ENCODE measurements at regions not wholly inside any gene's neighbourhood (a gene's known extent, or its start where the extent isn't known, plus 50 kb on each side); places are given as distances from the start of the nearest gene placed in this dataset.
"Not testable (repeated sequence)": the region's sequence is repeated elsewhere in the genome, so short reads cannot be mapped to it uniquely, and the experiment has no call there.

DNA sequence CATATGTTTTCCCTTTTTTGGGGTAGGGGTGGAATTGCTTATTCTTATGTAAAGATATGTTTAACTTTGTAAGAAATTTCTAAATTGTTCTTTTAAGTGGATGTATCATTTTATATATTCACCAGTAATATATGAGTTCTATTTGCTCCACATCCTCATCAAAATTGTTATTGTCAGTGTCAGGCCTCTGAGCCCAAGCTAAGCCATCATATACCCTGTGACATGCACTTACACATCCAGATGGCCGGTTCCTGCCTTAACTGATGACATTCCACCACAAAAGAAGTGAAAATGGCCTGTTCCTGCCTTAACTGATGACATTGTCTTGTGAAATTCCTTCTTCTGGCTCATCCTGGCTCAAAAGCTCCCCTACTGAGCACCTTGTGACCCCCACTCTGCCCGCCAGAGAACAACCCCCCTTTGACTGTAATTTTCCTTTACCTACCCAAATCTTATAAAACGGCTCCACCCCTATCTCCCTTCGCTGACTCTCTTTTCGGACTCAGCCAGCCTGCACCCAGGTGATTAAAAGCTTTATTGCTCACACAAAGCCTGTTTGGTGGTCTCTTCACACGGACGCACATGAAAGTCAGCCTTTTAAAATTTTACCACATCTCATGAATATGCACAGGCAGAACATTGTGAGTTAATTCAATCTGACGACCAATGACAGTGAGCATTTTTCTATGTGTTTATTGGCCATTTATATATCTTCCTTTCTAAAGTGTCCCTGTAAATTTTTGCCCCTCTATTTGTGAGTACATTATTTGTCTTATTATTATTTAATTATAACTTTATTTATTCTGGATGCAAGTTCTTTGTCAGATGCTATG, 176.8 kb downstream of the CDC14C start:
- not testable (repeated sequence) for DNase-seq

DNA sequence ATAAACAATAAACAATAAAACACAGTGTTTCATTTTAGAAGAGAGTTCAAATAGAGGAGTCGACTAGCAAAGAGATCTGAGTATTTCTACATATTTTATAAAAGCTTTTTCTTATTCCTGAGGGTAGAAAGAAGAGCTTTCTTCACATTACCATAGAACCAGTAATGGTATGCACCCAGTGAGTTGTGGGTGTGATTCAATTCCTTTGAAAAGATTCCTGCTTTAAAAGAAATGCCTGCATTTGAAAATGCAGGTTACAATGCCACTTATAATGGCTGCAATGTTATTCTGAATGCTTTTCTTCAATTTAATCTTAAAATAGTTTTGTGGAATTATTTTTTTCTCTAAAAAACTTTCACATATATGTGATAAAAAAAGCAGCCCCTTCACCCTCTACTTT, 178.1 kb downstream of the CDC14C start:
- no peak for DNase-seq

DNA sequence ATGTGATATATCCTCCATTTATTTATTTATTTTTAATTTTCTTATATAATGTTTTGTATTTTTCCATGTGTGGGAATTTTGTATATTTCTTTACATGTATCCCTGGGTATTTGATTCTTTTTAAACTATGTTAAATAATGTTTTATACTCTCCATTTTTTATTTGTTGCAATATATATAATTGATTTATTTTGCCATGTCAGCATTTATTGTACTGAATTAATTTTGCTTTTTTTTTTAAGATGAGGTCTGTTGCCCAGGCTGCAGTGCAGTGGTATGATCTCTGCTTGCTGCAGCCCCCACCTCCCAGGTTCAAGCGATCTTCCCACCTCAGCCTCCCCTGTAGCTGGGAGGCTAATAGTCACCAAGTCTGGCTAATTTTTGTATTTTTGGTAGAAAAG, 187.4 kb downstream of the CDC14C start:
- no peak for DNase-seq

- DNase-seq = no peak
Observed at GRCh38 chr7:49112222-49112621, 187.9 kb downstream of the CDC14C start.

DNA sequence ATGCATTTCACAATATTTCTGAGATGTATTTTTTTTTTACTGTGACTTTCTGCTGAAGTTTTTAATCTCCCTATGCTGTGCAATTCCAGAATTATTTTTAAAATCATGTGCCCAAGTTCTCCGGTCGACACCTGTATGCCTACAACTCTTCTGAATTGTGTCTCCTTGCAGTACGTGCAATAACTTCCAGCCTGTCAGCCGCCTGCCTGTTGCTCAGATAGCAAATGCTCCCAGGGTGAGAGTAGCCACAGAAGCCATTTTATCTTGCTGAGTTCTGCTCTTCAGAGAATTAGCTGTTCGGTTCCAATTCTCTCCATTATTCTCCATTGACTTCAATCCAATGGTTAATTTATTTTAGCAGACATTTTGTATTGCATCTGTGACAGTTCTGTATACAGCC, 188.3 kb downstream of the CDC14C start:
- no peak for DNase-seq

DNA sequence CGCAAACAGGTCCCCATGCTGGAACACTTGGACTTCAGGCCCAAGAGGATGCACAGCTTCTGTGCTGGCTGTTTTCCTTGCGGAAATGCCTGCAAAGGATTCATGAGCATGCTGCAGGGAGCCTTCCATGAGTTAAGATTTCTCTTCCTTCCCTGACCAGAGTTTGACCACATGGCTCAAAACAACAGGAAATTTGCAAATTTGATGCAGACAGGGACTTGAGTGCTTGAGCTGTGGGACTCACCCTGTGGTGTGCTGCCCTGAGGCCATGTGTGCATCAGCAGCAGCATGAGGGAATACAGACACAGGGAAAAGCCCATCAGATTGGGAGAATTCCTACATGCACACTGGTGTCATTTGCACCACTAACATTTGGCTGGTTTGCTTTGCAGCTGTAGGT, 195.4 kb downstream of the CDC14C start:
- DNase-seq = no peak

- no peak for DNase-seq
Observed at GRCh38 chr7:49125246-49125645, 200.9 kb downstream of the CDC14C start.

GRCh38 chr7:49127359-49127913, 203.1 kb downstream of the CDC14C start:
- no peak for DNase-seq

DNA sequence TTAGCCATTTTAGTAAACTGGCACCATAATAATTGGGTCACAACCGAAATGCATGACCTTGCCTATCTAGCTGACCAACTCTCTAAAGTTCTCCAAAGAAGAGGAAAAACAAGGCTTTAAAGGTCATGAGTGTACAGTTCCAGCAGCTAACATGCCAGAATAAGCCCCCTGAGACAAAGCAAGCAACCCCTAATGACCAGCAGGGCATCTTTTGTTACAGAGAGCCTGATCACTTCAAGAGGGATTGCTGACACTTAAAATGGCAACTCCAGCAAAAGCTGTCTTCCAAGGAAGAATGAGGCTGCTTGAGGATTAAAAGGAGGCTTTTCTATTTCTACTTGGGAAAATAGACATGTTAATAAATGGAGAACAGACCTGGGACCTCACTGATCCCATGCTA, 213.6 kb downstream of the CDC14C start:
- no peak for DNase-seq

GRCh38 chr7:49150486-49150885, 226.1 kb downstream of the CDC14C start:
- DNase-seq = no peak

DNA sequence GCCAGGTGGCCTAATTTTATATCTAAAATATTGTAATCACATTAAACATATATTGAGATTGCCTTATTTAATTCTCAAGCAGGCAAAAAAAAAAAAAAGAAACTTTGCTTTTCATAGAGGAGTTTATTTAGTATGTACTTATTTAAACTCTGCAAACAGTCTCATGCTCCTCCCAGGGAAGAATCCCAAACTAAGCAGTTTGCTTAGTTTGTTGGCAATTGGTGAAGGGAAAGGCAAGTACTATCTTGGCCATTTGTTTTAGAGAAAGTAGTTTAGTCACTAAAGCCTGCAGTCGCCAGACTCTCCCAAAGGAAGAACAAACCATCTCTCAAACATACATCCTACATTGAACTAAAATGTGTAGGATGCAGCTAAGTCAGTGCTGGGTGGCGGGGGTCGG, 226.8 kb downstream of the CDC14C start:
- DNase-seq = no peak

GRCh38 chr7:49158321-49158720, 234.0 kb downstream of the CDC14C start:
- DNase-seq = no peak

DNA sequence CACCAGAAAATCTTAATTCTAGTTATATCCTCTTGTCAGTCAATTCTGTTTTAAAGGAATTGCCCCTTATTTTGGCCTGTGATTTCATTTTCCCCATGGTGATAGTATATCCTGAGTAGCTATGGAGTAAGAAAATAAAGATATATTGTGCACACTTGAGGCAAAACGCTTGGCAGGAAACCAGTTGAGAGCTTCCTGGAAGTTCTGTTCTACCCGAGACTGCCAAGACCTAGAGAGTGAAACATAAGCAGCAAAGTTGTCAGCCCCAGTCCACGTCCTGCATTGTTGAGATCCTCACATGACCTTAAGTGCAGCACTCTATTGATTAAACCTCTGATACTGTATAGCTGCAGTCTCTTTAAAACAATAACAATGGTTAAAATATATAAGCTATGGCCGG, 235.2 kb downstream of the CDC14C start:
- DNase-seq = no peak

- no peak for DNase-seq
Observed at GRCh38 chr7:49166441-49166840, 242.1 kb downstream of the CDC14C start.

DNA sequence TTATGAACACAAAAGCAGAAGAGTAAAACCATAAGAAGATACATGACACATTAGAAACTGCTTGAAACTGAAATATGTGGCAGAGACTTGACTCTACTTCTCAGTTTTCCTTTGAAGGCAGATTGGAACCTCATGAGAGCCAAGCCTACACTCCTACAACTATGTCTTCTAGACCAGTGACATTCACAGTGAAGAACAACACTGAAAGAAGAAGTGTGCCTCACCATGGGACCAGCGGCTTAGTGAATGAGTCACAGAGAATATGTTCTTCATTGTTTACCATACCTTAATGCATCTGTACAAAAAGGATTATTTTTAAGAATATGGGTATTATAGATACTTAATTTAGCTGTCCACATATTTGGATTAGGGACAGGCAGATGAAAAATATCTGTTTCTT, 248.3 kb downstream of the CDC14C start:
- no peak for DNase-seq

DNA sequence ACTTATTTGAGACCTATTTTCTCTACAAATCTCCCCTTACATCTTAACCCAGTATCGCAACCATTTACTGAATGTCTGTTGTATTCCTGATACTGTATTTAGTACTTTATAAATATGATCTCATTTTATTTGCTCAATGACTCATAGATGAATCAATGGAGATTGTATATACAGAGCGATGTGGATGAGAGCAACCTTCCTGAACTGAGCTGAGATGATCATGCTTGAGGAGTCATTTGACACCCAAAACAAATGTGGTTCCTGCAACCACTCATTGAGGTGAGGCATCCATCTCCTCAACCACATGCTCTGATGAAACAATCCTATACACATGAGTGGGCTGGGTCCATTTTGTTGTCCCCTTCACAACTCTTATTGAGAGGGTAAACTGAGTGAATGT, 250.0 kb downstream of the CDC14C start:
- DNase-seq = no peak

DNA sequence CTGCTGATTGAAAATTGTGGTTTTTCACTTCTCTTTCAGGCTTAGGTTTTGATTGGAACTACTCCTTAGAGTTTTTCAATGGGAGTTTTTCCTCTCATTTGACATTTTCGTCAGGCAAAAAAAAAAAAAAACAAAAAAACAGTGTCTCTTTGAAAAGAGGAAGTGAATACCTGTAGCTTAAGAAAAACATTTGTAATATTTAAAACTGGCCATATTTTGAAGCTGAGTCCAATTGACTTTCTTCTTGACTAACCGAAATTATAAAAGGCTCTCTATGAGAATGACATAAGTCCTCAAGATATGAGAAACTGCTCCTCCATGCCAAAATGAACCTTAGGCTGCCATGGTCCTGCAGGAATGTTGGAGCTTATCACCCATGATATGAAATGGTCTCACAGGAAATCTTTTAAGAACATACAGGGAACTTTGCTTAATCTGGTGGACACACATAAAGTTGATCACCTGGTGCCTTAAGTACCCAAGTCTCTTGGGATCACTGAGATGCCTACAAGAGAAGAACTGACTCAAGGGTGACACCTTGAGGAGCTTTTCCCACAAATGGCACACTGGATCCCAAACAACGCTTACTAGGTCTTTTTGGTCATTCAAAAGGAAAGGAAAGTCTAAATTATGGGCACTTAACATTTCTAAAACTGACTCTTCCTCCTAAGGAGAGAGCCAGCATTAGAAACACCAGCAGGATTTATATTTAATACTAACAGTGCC, 263.4 kb downstream of the CDC14C start:
- DNase-seq = no peak

GRCh38 chr7:49228426-49229098, 304.2 kb downstream of the CDC14C start:
- DNase-seq = no peak

- no peak for DNase-seq
Observed at GRCh38 chr7:49229246-49229645, 304.9 kb downstream of the CDC14C start.

DNA sequence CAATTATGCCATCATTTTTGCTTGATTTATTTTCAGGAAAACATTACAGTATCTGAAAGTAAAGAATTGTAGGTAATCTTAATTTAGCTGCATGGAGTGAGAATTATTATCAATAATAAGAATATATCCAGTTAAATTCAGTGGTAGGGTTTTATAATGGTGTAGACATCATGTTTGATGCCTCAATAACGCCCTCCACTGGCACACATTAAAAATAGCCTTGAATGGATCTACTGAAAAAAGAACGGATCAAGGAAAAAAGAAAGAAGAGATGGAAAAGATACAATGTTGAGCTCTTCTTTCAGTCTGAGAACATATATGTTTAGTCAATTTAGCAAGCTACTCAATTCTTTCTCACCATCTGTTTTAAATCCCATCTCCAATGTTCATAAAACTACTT, 319.2 kb downstream of the CDC14C start:
- DNase-seq = no peak

GRCh38 chr7:49244543-49244942, 320.2 kb downstream of the CDC14C start:
- DNase-seq = no peak

DNA sequence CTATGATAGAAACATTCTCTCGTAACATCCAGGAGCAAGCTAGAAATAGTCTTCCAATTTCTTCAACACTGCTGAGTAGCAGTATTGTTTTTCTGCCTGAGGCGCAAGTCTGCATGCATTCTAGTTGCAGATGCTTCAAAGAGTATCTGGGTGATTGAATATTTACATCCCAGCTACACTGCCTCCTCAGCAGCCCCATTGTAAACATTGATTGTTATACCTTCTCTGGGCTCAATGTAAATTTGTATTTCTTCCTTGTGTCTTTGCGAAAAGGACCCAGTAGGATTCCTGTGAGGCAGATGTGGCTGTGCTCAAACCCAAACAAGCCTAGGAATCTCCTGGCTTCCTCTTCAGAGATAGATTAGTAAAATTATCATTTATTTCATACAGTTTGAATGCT, 320.7 kb downstream of the CDC14C start:
- no peak for DNase-seq

DNA sequence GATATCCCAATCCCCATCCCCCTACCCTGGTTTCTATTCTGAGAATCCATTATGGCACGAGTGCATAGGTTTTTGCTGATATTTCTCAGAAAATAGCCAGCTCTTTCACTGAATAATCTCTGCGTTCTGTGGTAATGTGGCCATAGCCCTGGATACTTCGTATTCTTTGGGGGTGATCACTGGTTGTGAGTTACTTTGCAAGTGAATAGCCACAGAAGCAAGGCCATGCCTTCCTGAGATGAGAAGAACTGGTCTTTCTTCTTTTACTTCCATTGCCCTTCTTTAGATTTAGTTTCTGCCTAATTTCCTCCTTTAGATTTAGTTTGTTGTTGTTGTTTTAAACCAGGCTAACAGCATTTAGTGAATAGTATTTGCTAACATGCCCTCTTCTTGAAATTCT, 323.4 kb downstream of the CDC14C start:
- no peak for DNase-seq

Measured in C1 segment of cervical spinal cord (tissue), 14 donors.